Left ventricle myocardium superior (tissue), 1 donor: ENCODE measurements at regions not wholly inside any gene's neighbourhood (a gene's known extent, or its start where the extent isn't known, plus 50 kb on each side); places are given as distances from the start of the nearest gene placed in this dataset.
"Not testable (repeated sequence)": the region's sequence is repeated elsewhere in the genome, so short reads cannot be mapped to it uniquely, and the experiment has no call there.

Experiments used
- ATAC-seq: fragments of 200-7000 bp; cut with Tn5 transposase; one replicate; pipeline ENCODE4 v1.9.1; 2020; ENCODE audit warnings: mild to moderate bottlenecking, moderate library complexity
- DNase-seq: peaks from one replicate; pipeline ENCODE4 v3.0.0-alpha.2; 2020
- intact Hi-C: fragments of 100-400 bp; cut with micrococcal nuclease; formaldehyde crosslinking; loops from one replicate; pipeline ENCODE4 v1.11.0; 2022
- donor health status: DM: no; HTN: yes; CAD: no; lungs with severe emphysema.

DNA sequence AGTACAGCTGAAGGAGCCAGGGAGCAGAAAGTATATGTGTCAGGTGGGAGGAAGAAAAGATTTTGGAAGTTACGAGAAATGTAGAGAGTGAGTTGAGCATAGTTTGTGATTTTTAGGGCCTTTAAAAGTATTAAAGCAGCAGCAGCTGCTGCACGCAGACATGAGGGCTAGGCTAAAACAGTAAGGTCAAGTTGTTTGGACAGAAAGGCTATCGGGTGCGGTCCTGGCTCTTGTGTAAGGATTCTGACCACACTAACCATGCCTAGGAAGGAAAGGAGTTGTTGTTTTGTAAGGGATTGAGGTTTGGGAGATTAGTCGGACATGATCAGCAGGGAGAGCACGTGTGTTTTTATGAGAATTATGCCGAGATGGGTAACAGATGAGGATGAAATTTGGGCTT lies 991.6 kb upstream of the WWC1 start:
- intact Hi-C loops: not testable (repeated sequence)

DNA sequence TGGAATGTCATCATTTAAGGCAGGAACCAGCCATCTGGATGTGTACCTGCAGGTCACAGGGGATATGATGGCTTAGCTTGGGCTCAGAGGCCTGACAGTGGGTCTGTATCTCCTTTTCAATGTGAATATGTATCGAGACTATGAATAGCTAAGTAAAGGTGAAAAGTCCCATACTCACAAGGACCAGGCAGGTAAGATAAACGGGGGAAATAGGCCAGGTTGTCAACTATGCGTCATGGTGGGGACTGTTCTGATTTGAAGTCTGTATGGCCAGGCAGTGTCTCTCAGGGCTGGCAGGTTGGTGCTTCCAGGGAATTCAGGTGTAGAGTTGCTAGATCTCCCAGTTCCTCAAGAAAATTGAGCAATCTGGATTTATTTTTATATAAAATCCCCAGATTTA lies 987.9 kb upstream of the WWC1 start:
- no peak for ATAC-seq
- intact Hi-C loops: no loop called here

More for the DNA sequence above, 991.6 kb upstream of the WWC1 start:
- not testable (repeated sequence) for ATAC-seq, DNase-seq

GRCh38 chr5:167304834-167305469 lies 986.5 kb upstream of the WWC1 start:
- intact Hi-C loops: no loop called here
- ATAC-seq (peak; percentile 97), DNase-seq (no peak)

More for the DNA sequence above, 987.9 kb upstream of the WWC1 start:
- no peak for DNase-seq

DNA sequence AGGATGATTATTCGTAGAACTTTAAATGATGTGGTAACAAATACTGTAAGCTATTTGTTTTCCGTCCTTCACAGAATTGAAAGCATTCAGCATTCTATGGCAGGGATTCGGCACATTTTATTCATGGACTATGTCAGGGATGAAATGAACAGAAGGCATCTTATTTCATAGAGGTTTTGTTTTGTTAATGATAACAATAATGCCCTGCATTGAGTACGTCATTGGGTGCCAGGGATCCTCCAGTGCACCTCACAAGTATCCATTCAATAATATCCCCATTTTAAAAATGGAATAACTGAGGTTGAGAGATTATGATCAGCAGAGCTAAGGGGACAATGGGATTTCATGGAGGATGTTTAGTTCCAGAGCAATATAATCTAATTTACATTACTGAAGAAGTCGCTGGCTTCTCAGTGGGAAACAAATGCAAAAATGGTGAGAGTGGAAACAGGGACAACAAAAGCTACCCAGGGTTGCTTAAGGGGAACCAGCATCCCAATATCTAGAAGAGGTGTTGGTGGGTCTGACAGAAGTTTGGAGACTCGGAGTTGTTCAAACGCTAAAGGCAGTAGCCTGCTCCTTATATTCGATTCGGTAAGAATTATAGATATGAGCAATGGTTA lies 985.7 kb upstream of the WWC1 start:
- ATAC-seq (no peak), DNase-seq (no peak)
- intact Hi-C loops: no loop called here

DNA sequence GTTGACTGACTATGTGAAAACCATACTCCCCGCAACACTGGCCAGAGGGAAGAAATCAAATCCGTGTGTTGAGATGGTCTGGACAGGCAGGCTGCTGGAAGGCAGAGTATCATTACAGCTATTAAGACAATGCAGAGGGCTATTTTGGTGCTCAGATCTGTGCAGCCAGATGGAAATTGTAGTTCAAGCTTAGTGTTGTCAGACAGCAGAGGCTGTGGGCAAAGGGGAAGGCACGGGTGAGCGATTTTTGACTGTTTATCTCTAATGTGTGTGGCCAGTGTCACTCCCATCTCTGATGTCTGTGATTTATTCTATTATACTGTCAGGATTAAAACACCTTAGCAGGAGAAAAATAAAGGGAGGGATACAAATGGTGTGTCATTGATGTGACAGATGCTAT lies 984.4 kb upstream of the WWC1 start:
- intact Hi-C loops: no loop called here
- no peak for DNase-seq
- peak; percentile 51 for ATAC-seq

DNA sequence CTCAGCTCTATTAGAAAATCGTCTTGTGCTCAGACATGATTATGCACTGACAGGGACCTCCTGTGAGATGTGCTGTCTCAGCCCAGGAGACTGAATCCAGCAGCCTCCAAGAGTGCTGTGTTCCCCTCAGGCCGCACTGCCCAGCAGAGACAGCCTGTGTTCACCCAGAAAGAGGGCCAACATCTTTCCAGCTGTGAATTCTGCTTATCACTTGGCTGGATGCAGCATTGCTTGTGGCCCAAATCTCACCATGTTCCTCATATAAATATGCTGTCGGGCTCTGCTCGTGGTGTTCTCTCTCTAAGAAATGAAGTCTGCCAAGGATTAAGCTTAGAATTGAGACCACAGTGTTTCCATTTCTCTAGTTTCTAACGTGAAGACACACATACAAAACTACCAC lies 983.0 kb upstream of the WWC1 start:
- ATAC-seq (no peak), DNase-seq (no peak)
- intact Hi-C loops: no loop called here

DNA sequence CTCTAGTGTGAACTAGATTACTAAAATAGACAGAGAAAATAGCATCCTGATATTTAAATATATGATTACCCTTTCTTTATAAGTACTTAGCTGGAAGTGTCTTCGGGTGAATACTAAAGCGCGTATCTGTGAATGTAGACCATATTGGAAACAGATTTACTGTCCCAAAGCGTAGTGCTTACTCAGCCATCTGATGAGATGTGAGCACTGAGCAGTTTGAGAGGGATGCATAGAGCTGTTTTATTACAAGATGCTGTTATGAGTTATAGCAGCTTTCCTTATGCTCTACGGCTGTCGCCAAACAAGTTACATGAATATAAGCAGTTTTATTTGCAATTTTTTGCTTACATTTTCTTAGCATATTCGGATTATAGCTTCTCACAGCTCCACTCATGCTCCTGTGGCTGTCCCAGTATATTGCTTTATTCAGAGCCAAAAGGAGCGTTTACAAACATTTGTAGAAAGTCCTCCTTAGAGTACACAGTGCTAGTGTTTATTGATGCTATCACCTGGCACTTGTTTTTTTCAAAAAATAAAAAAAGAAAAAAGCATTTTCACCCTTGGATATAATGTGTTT lies 981.4 kb upstream of the WWC1 start:
- ATAC-seq (no peak), DNase-seq (no peak)
- intact Hi-C loops: no loop called here

DNA sequence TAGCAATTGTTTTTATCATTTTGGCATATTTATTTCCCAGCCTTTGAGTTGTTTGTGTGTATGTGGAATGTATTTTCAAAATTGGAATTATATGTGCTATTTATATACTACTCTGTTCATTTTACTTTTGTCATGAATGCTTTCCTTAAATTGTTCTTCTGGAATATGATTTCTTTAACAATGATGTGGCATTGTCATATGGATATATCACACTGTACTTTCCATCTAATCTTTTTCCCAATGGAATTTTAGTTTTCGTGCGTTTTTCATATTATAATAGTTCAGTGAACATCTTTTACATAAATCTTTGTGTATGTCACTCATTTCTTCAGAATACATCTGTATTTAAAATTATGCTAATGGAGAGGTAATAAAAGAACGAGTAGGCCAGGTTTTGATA lies 980.1 kb upstream of the WWC1 start:
- intact Hi-C loops: no loop called here
- no peak for DNase-seq
- no peak for ATAC-seq

DNA sequence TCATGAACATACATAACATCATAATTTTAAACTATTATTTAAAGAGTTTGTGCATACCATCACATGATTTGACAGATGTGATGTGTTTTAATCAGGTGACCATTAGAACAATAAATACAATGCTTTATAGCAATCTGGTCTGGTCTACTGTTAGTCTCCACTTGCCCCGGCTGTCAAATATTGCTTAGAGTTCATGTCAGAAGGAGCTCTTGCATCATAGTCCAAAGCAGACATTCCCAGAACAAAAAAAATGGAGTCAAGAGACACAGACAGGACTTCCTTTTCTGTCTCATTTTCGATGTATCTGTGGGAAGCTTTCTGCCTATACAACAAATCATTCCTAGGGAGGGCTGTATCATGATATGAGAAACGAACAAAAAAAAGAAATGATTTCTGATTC lies 979.2 kb upstream of the WWC1 start:
- ATAC-seq (no peak), DNase-seq (no peak)
- intact Hi-C loops: no loop called here

- no peak for DNase-seq
Observed at GRCh38 chr5:167315762-167316161, 975.7 kb upstream of the WWC1 start.

GRCh38 chr5:167317884-167318283 lies 973.6 kb upstream of the WWC1 start:
- DNase-seq: no peak
- intact Hi-C loops: no loop called here
- ATAC-seq: no peak

More at GRCh38 chr5:167315762-167316161, 975.7 kb upstream of the WWC1 start:
- ATAC-seq: no peak
- intact Hi-C loops: no loop called here

DNA sequence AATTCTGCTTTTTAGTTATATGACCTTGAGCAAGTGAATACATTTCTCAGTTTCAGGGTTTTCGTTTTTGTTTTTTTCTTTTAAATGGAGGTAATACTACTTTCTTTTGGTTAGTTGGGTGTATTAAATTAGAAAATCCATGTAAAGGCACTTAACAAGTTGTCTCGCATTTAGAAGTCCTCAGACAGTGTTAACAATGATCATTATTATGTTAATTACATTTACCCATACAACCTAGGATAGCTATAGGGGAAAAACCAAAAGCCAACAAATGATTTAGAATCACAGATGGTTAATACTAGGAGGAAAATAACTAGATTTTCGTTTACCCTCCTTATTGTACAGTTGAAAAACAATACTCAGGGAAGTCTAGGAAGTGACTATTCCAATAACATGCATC lies 972.2 kb upstream of the WWC1 start:
- ATAC-seq (no peak), DNase-seq (no peak)
- intact Hi-C loops: no loop called here

GRCh38 chr5:167320019-167320418 lies 971.4 kb upstream of the WWC1 start:
- no peak for DNase-seq
- no peak for ATAC-seq
- intact Hi-C loops: no loop called here

GRCh38 chr5:167332309-167332708 lies 959.1 kb upstream of the WWC1 start:
- no peak for DNase-seq
- no peak for ATAC-seq
- intact Hi-C loops: no loop called here

- intact Hi-C loops: no loop called here
- DNase-seq: no peak
- no peak for ATAC-seq
Observed at GRCh38 chr5:167336161-167336560, 955.3 kb upstream of the WWC1 start.

DNA sequence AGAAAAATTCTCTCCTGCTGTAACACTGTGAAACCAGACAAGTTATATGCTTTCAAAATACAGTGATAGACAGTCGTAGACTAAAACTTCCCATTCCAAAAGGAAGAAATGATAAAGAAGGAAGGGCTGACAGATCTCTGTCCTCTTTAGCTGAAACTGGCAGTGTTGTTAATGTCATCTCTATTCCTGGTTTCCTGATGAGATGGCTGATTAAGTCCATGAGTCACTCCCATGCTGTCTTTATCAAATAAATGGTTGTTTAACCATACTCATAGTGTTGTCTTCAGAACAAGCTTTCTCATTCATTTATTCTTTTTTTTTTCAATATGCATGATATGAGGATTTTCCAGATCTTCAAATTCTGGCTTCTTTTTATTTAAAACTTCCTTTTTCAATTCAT lies 952.2 kb upstream of the WWC1 start:
- intact Hi-C loops: no loop called here
- ATAC-seq (no peak), DNase-seq (no peak)

DNA sequence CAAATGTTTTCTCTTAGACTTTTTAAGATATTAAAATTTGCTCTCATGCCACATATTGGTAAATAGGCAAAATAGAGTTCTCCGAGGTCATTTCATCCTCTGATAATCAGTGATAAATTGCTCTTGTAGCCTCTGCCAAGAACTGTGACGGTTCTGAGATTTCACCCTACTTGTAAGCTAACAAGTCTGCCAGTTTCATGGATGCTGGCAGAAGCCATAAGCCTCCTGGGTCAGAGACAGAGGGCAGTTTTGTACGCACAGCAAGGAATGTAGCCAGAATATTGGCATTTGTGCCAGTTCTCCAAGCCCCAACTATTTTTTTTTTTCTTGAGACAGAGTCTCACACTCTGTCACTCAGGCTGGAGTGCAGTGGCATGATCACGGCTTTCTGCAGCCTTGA lies 945.0 kb upstream of the WWC1 start:
- intact Hi-C loops: no loop called here
- ATAC-seq (no peak), DNase-seq (no peak)

- intact Hi-C loops: no loop called here
- no peak for DNase-seq
- ATAC-seq: no peak
Observed at GRCh38 chr5:167348251-167348926, 943.1 kb upstream of the WWC1 start.

DNA sequence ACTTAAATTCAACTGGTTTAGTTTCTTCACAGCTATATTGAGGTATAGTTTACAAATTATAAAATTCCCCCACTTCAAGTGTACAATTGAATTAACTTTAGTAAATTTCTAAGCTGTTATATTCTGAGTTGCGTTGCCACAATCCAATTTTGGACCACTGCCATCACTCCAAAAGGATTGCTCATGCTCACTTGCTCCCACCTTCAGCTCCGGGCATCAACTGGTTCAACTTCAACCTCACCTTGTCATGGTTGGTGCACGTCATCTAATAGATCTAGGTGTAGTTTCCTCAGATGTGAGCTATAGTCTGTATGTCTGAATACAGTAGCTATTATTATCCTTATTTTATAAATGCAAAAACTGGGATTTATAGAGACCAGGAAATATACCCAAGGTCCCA lies 942.5 kb upstream of the WWC1 start:
- no peak for DNase-seq

DNA sequence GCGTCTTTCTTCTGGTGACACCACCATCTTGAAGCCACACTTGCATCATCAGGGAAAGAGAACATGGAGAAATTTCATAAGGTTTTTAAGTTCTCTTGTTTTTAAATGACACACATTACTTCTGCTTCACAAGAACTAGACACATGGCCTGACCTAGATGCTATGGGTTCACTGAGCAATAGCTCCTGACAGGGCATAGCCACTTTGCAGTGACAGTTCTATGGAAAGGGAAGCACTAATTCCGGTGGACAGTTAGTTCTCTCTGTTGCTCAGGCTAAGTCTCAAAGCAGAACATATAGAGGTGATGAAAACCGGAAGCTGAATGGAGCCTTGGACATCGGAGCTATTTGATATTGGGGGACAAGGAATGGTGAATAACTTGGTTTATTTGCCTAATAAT lies 940.1 kb upstream of the WWC1 start:
- DNase-seq: no peak
- ATAC-seq: no peak
- intact Hi-C loops: no loop called here

More for the DNA sequence above, 942.5 kb upstream of the WWC1 start:
- ATAC-seq: no peak
- intact Hi-C loops: no loop called here
